ENCODE measurements at regions not wholly inside any gene's neighbourhood (a gene's known extent, or its start where the extent isn't known, plus 50 kb on each side); places are given as distances from the start of the nearest gene placed in this dataset.

DNA sequence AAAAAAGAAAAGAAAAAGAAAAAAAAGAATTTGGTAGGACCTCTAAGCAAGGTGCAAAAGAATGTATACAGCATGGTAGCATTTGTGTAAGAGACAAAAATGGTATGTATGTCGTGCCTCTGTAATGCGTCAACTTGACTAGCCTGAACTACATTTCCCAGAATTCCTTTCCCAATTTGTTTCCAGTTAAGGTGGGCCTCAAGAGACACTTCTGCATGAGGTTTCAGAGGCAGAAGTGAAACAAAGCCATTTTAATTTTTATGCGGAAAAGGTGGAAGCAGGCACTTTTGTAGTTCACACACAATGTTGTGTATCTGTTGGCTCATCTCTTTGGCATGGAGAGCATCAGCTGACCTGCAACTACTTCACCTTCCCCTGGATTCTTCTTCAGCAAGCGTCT is 56.5 kb upstream of the PAPOLG start:
- DNase-seq (ENCODE audit: insufficient read length): no peak
- FAIRE-seq: no peak
- no peak for TF ChIP-seq TAF1 (IDR thresholded peaks at IDR 0.05; ENCODE audit: borderline replicate concordance, low read depth, low read length)
- no peak for TF ChIP-seq POLR2A (IDR thresholded peaks at IDR 0.05; ENCODE audit: low read depth, low read length)
- TF ChIP-seq POLR2AphosphoS5 (IDR thresholded peaks at IDR 0.05; ENCODE audit: low read depth, low read length): no peak

GRCh38 chr2:60706021-60706420 is 50.0 kb upstream of the PAPOLG start:
- FAIRE-seq (no peak), DNase-seq (ENCODE audit: insufficient read length) (no peak)
- TF ChIP-seq POLR2AphosphoS5 (IDR thresholded peaks at IDR 0.05; ENCODE audit: low read depth, low read length) (no peak), TAF1 (IDR thresholded peaks at IDR 0.05; ENCODE audit: borderline replicate concordance, low read depth, low read length) (no peak), POLR2A (IDR thresholded peaks at IDR 0.05; ENCODE audit: low read depth, low read length) (no peak)
